Activated T-helper 2 cell treated with anti-CD3 and anti-CD28 coated beads, Interferon-gamma antibody, Interleukin-2, Interleukin-4, amounts not matched to agents 10 μg/mL and 5 μg/mL and 100 μg/mL, durations not matched to agents 14 hours and 24 hours and 36 hours (primary cell): ENCODE measurements at regions not wholly inside any gene's neighbourhood (a gene's known extent, or its start where the extent isn't known, plus 50 kb on each side); places are given as distances from the start of the nearest gene placed in this dataset.

Experiments
- DNase-seq: peaks from one replicate; pipeline ENCODE4 v3.0.0; 2021; ENCODE audit warnings: low spot score
- H3K27ac Mint-ChIP-seq: one replicate; pipeline ENCODE4 v1.8.0; 2021; ENCODE audit warnings: mixed read lengths
- H3K27me3 Mint-ChIP-seq: one replicate; pipeline ENCODE4 v1.8.0; 2021; ENCODE audit warnings: low read depth, mixed read lengths
- H3K36me3 Mint-ChIP-seq: one replicate; pipeline ENCODE4 v1.8.0; 2021; ENCODE audit warnings: low read depth, mixed read lengths
- H3K4me1 Mint-ChIP-seq: one replicate; pipeline ENCODE4 v1.8.0; 2021; ENCODE audit warnings: low read depth, mixed read lengths
- H3K4me3 Mint-ChIP-seq: one replicate; pipeline ENCODE4 v1.8.0; 2021; ENCODE audit warnings: low read depth, mild to moderate bottlenecking, moderate library complexity, mixed read lengths
- H3K9me3 Mint-ChIP-seq: one replicate; pipeline ENCODE4 v1.8.0; 2021; ENCODE audit warnings: mixed read lengths
- intact Hi-C: fragments of 100-400 bp; cut with micrococcal nuclease; formaldehyde crosslinking; loops from one replicate; pipeline ENCODE4 v1.15.1; 2023

GRCh38 chr15:92523176-92523575 is 129.5 kb downstream of the ST8SIA2 start:
- Mint-ChIP-seq H3K4me3 (no peak overlapping the region), H3K9me3 (no peaks in the 10 kb centered on the region), H3K27ac (no peak overlapping the region), H3K4me1 (peaks cover 6% of the 10 kb centered on the region), H3K36me3 (no peaks in the 10 kb centered on the region), H3K27me3 (no peaks in the 10 kb centered on the region)
- DNase-seq, result no peak
- intact Hi-C loops, result no loop called here

DNA sequence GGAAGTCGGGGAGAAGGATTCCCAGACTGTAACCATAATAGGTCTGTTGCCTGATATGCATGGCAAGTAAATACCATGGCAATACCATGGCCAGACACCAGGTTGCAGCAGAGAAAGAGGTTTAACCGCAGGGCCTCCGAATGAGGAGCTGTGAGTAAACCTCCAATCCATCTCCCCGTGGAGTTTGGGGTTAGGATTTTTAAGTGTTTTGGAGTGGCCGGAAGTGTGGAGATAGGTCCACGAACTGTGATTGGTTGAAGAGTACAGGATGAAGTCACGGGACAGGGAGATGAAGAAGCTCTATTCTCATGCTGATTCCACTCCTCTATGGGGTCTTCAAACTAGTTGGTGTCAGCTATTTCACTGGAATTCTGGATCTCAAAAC is 127.9 kb downstream of the ST8SIA2 start:
- Mint-ChIP-seq H3K9me3 (no peaks in the 10 kb centered on the region), H3K27me3 (no peaks in the 10 kb centered on the region), H3K27ac (no peak overlapping the region), H3K36me3 (no peaks in the 10 kb centered on the region), H3K4me3 (no peak overlapping the region), H3K4me1 (peaks cover 6% of the 10 kb centered on the region)
- DNase-seq, result peak; percentile 21
- intact Hi-C loops, result loop anchor here (1.0 kb wide), 1 partner anchor 193 kb away; no protein-coding TSS in a partner anchor

GRCh38 chr15:92520914-92521623 is 127.4 kb downstream of the ST8SIA2 start:
- no peak overlapping the region for H3K4me3 Mint-ChIP-seq
- no peaks in the 10 kb centered on the region for H3K27me3 Mint-ChIP-seq
- intact Hi-C loops, result loop anchor here (1.0 kb wide), 1 partner anchor 193 kb away; no protein-coding TSS in a partner anchor
- DNase-seq, result no peak
- no peaks in the 10 kb centered on the region for H3K9me3 Mint-ChIP-seq
- no peaks in the 10 kb centered on the region for H3K36me3 Mint-ChIP-seq
- no peak overlapping the region for H3K27ac Mint-ChIP-seq
- peaks cover 6% of the 10 kb centered on the region for H3K4me1 Mint-ChIP-seq

GRCh38 chr15:92519709-92520108 is 126.0 kb downstream of the ST8SIA2 start:
- intact Hi-C loops, result no loop called here
- no peaks in the 10 kb centered on the region for H3K36me3 Mint-ChIP-seq
- DNase-seq, result no peak
- H3K4me3 Mint-ChIP-seq, result no peak overlapping the region
- H3K27ac Mint-ChIP-seq, result no peak overlapping the region
- H3K4me1 Mint-ChIP-seq, result peaks cover 6% of the 10 kb centered on the region
- H3K27me3 Mint-ChIP-seq, result no peaks in the 10 kb centered on the region
- H3K9me3 Mint-ChIP-seq, result no peaks in the 10 kb centered on the region
